Fibroblast of lung (primary cell): ENCODE measurements at regions not wholly inside any gene's neighbourhood (a gene's known extent, or its start where the extent isn't known, plus 50 kb on each side); places are given as distances from the start of the nearest gene placed in this dataset.

ENCODE experiments used
- DNase-seq, 2 donors: peaks; one replicate each; pipeline versions ENCODE4 v3.0.0 to v3.0.0-alpha.2; 2010; ENCODE audit warnings: low read depth in 2 of 2
- H2AFZ ChIP-seq: 2 replicates; pipeline ENCODE4 v1.5.1; 2012; ENCODE audit warnings: low read length, control low read depth, inconsistent platforms
- H3K27ac ChIP-seq: 2 replicates; pipeline ENCODE4 v1.5.1; 2011; ENCODE audit warnings: low read length, control low read depth; ENCODE audit not compliant: insufficient read depth
- H3K27me3 ChIP-seq: 2 replicates; pipeline ENCODE4 v1.5.1; 2011; ENCODE audit warnings: mild to moderate bottlenecking, low read length; ENCODE audit not compliant: control insufficient read depth, insufficient read depth
- H3K36me3 ChIP-seq: 2 replicates; pipeline ENCODE4 v1.5.1; 2011; ENCODE audit warnings: low read length; ENCODE audit not compliant: control insufficient read depth, insufficient read depth
- H3K4me1 ChIP-seq: 2 replicates; pipeline ENCODE4 v1.5.1; 2011; ENCODE audit warnings: low read length; ENCODE audit not compliant: control insufficient read depth, insufficient read depth; ENCODE audit errors: extremely low read depth
- H3K4me2 ChIP-seq: 2 replicates; pipeline ENCODE4 v1.5.1; 2011; ENCODE audit warnings: low read length, control low read depth; ENCODE audit not compliant: insufficient read depth; ENCODE audit errors: extremely low read depth
- H3K4me3 ChIP-seq, 4 experiments: fragments of 200-600 bp in 1 of 4; sonication (generic) in 1 of 4; replicated peaks in 1 of 4; 2 replicates each; pipeline ENCODE4 v1.5.1; 2011 to 2016; ENCODE audit warnings: low read length in 4 of 4, low read depth in 3 of 4, mild to moderate bottlenecking in 3 of 4, control low read depth in 2 of 4, inconsistent platforms in 1 of 4, mixed read lengths in 1 of 4; ENCODE audit not compliant: insufficient read depth in 1 of 4; ENCODE audit errors: control extremely low read depth in 1 of 4
- H3K79me2 ChIP-seq: 2 replicates; pipeline ENCODE4 v1.5.1; 2012; ENCODE audit warnings: mild to moderate bottlenecking, low read length, inconsistent platforms; ENCODE audit not compliant: control insufficient read depth, insufficient read depth
- H3K9ac ChIP-seq: 2 replicates; pipeline ENCODE4 v1.5.1; 2011; ENCODE audit warnings: mild to moderate bottlenecking, low read length, control low read depth; ENCODE audit not compliant: insufficient read depth
- H3K9me3 ChIP-seq: 2 replicates; pipeline ENCODE4 v1.5.1; 2012; ENCODE audit warnings: low read depth, low read length; ENCODE audit not compliant: control insufficient read depth, insufficient read depth
- H4K20me1 ChIP-seq: 2 replicates; pipeline ENCODE4 v1.5.1; 2011; ENCODE audit warnings: low read length; ENCODE audit not compliant: control insufficient read depth, insufficient read depth; ENCODE audit errors: extremely low read depth
- EZH2 ChIP-seq: IDR thresholded peaks from 2 replicates; pipeline ENCODE4 v1.5.1; 2012; ENCODE audit warnings: low read length, control low read depth, mild to moderate bottlenecking; ENCODE audit errors: missing control alignments
- TF ChIP-seq, protein P1 (sequence below), 2 donors: IDR thresholded peaks in 1 of 2; conservative IDR thresholded peaks in 1 of 2; 1 replicate in 1 of 2; 2 replicates in 1 of 2; pipeline ENCODE4 v1.5.1; 2011 to 2012; ENCODE audit warnings: low read length in 2 of 2, control low read depth in 1 of 2, inconsistent platforms in 1 of 2, low read depth in 1 of 2, mild to moderate bottlenecking in 1 of 2

DNA sequence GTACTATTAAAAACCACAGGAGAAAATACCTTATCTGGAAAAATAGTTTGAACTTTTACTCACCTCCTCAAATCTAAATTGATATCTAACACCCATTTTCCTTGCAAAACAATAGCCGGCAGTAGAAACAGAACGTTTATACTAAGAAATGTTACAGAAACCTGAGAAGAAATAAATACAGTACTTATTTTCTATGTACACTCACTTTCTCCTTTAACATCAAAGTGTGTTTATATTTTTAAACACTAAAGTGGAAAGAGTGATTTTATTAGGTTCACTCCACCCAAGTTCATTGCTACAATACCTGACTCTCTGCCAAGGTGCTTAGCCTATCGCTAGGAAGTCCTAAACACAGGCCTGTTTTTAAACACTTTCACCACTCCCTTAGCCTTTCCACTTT, 87.8 kb upstream of the TJP1 start:
- H3K27me3 ChIP-seq = no peaks in the 10 kb centered on the region
- no peaks in the 10 kb centered on the region for H3K4me1 ChIP-seq
- no peaks in the 10 kb centered on the region for H3K9me3 ChIP-seq
- TF ChIP-seq EZH2 = no peak
- TF ChIP-seq, protein P1, sequence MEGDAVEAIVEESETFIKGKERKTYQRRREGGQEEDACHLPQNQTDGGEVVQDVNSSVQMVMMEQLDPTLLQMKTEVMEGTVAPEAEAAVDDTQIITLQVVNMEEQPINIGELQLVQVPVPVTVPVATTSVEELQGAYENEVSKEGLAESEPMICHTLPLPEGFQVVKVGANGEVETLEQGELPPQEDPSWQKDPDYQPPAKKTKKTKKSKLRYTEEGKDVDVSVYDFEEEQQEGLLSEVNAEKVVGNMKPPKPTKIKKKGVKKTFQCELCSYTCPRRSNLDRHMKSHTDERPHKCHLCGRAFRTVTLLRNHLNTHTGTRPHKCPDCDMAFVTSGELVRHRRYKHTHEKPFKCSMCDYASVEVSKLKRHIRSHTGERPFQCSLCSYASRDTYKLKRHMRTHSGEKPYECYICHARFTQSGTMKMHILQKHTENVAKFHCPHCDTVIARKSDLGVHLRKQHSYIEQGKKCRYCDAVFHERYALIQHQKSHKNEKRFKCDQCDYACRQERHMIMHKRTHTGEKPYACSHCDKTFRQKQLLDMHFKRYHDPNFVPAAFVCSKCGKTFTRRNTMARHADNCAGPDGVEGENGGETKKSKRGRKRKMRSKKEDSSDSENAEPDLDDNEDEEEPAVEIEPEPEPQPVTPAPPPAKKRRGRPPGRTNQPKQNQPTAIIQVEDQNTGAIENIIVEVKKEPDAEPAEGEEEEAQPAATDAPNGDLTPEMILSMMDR (conservative IDR thresholded peaks at IDR 0.05 in 1 of 2, IDR thresholded peaks at IDR 0.05 in 1 of 2; ENCODE audit: low read depth in 1 of 2, low read length in 2 of 2) = no peak
- no peak overlapping the region for H3K9ac ChIP-seq
- no peak for DNase-seq
- no peaks in the 10 kb centered on the region for H4K20me1 ChIP-seq
- H3K36me3 ChIP-seq = no peaks in the 10 kb centered on the region
- H3K27ac ChIP-seq = no peak overlapping the region
- H2AFZ ChIP-seq = no peak overlapping the region
- H3K79me2 ChIP-seq = no peaks in the 10 kb centered on the region
- H3K4me3 ChIP-seq = no peak overlapping the region
- no peak overlapping the region for H3K4me2 ChIP-seq

GRCh38 chr15:29904757-29905417, 82.6 kb upstream of the TJP1 start:
- Histone ChIP-seq H3K36me3 (no peaks in the 10 kb centered on the region), H3K4me3 (no peak overlapping the region), H3K27me3 (no peaks in the 10 kb centered on the region), H4K20me1 (no peaks in the 10 kb centered on the region), H3K4me2 (no peak overlapping the region), H3K27ac (no peak overlapping the region), H2AFZ (no peak overlapping the region), H3K9me3 (no peaks in the 10 kb centered on the region), H3K4me1 (no peaks in the 10 kb centered on the region), H3K79me2 (no peaks in the 10 kb centered on the region), H3K9ac (no peak overlapping the region)
- peak; percentile 34 to 37 for DNase-seq
- TF ChIP-seq, protein P1 (conservative IDR thresholded peaks at IDR 0.05 in 1 of 2, IDR thresholded peaks at IDR 0.05 in 1 of 2; ENCODE audit: low read depth in 1 of 2, low read length in 2 of 2) = no peak
- no peak for TF ChIP-seq EZH2

GRCh38 chr15:29903785-29904464, 81.7 kb upstream of the TJP1 start:
- no peak for TF ChIP-seq EZH2
- Histone ChIP-seq H2AFZ (no peak overlapping the region), H3K79me2 (no peaks in the 10 kb centered on the region), H3K9ac (no peak overlapping the region), H3K27me3 (no peaks in the 10 kb centered on the region), H3K4me1 (no peaks in the 10 kb centered on the region), H4K20me1 (no peaks in the 10 kb centered on the region), H3K4me3 (no peak overlapping the region), H3K4me2 (no peak overlapping the region), H3K9me3 (no peaks in the 10 kb centered on the region), H3K27ac (no peak overlapping the region), H3K36me3 (no peaks in the 10 kb centered on the region)
- DNase-seq = no peak
